Activated T-helper 1 cell treated with anti-CD3 and anti-CD28 coated beads, Interleukin-12 subunit alpha, Interleukin-12 subunit beta, Interleukin-2, Interleukin-4 antibody, amounts not matched to agents 30 ng/mL and 10 ng/mL and 1 ng/mL, durations not matched to agents 14 hours and 24 hours and 36 hours (primary cell): ENCODE measurements at regions not wholly inside any gene's neighbourhood (a gene's known extent, or its start where the extent isn't known, plus 50 kb on each side); places are given as distances from the start of the nearest gene placed in this dataset.
"Not testable (repeated sequence)": the region's sequence is repeated elsewhere in the genome, so short reads cannot be mapped to it uniquely, and the experiment has no call there.

Experiments
- DNase-seq: peaks from one replicate; pipeline ENCODE4 v3.0.0; 2021; ENCODE audit warnings: low spot score
- H3K27ac Mint-ChIP-seq: one replicate; pipeline ENCODE4 v1.8.0; 2021; ENCODE audit warnings: mild to moderate bottlenecking, mixed read lengths
- H3K27me3 Mint-ChIP-seq: one replicate; pipeline ENCODE4 v1.8.0; 2022; ENCODE audit warnings: mild to moderate bottlenecking, moderate library complexity, mixed read lengths; ENCODE audit not compliant: insufficient read depth
- H3K36me3 Mint-ChIP-seq: one replicate; pipeline ENCODE4 v1.8.0; 2021; ENCODE audit warnings: low read depth, mixed read lengths
- H3K4me1 Mint-ChIP-seq: one replicate; pipeline ENCODE4 v1.8.0; 2021; ENCODE audit warnings: low read depth, mixed read lengths
- H3K4me3 Mint-ChIP-seq: one replicate; pipeline ENCODE4 v1.8.0; 2021; ENCODE audit warnings: mild to moderate bottlenecking, moderate library complexity, mixed read lengths
- H3K9me3 Mint-ChIP-seq: one replicate; pipeline ENCODE4 v1.8.0; 2021; ENCODE audit warnings: mixed read lengths
- intact Hi-C: fragments of 100-400 bp; cut with micrococcal nuclease; formaldehyde crosslinking; loops from one replicate; pipeline ENCODE4 v1.15.1; 2024

GRCh38 chr4:183374950-183375555 lies 52.8 kb upstream of the CLDN24 start:
- H3K4me3 Mint-ChIP-seq: no peak overlapping the region
- peaks cover 26% of the 10 kb centered on the region for H3K9me3 Mint-ChIP-seq
- H3K27ac Mint-ChIP-seq: no peak overlapping the region
- H3K36me3 Mint-ChIP-seq: peaks cover 2% of the 10 kb centered on the region
- H3K27me3 Mint-ChIP-seq: peaks cover 2% of the 10 kb centered on the region
- intact Hi-C loops: no loop called here
- DNase-seq: no peak
- no peaks in the 10 kb centered on the region for H3K4me1 Mint-ChIP-seq

GRCh38 chr4:183376381-183376780 lies 54.2 kb upstream of the CLDN24 start:
- intact Hi-C loops: no loop called here
- H3K4me3 Mint-ChIP-seq: no peak overlapping the region
- H3K27ac Mint-ChIP-seq: no peak overlapping the region
- H3K27me3 Mint-ChIP-seq: peaks cover 1% of the 10 kb centered on the region
- DNase-seq: no peak
- H3K36me3 Mint-ChIP-seq: peaks cover 2% of the 10 kb centered on the region
- H3K9me3 Mint-ChIP-seq: peaks cover 26% of the 10 kb centered on the region
- no peaks in the 10 kb centered on the region for H3K4me1 Mint-ChIP-seq

DNA sequence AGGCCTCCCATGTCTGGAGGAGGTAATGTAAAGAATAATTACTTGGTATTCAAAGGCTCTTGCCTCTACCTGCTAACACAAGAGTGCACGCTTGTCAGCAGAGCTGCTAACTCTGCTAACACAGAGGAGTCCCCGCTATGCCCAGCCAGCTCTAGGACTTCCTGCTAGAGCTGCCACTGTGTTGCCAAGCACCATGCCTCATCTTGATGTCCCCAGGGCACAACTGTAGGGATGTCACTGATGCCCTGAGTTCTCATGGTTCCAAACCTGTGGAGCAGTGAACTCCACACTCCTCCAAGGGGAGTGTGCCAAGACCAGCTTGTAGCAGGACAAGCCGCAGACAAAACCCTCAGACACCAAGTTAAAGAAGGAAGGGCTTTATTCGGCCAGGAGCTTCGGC lies 55.3 kb upstream of the CLDN24 start:
- no peaks in the 10 kb centered on the region for H3K27me3 Mint-ChIP-seq
- peaks cover 2% of the 10 kb centered on the region for H3K36me3 Mint-ChIP-seq
- intact Hi-C loops: no loop called here
- no peak overlapping the region for H3K27ac Mint-ChIP-seq
- no peaks in the 10 kb centered on the region for H3K4me1 Mint-ChIP-seq
- DNase-seq: no peak
- H3K9me3 Mint-ChIP-seq: peaks cover 21% of the 10 kb centered on the region
- no peak overlapping the region for H3K4me3 Mint-ChIP-seq

- H3K27ac Mint-ChIP-seq, H3K36me3 Mint-ChIP-seq, H3K27me3 Mint-ChIP-seq, H3K4me3 Mint-ChIP-seq, DNase-seq, H3K4me1 Mint-ChIP-seq, intact Hi-C loops: not testable (repeated sequence)
- peaks cover 15% of the 10 kb centered on the region for H3K9me3 Mint-ChIP-seq
Observed at GRCh38 chr4:183378347-183378746, 56.1 kb upstream of the CLDN24 start.

GRCh38 chr4:183380901-183381300 lies 58.7 kb upstream of the CLDN24 start:
- intact Hi-C loops: no loop called here
- Mint-ChIP-seq H3K27me3 (no peaks in the 10 kb centered on the region), H3K9me3 (peaks cover 15% of the 10 kb centered on the region), H3K4me1 (no peaks in the 10 kb centered on the region), H3K4me3 (no peak overlapping the region), H3K27ac (no peak overlapping the region), H3K36me3 (peaks cover 2% of the 10 kb centered on the region)
- no peak for DNase-seq

DNA sequence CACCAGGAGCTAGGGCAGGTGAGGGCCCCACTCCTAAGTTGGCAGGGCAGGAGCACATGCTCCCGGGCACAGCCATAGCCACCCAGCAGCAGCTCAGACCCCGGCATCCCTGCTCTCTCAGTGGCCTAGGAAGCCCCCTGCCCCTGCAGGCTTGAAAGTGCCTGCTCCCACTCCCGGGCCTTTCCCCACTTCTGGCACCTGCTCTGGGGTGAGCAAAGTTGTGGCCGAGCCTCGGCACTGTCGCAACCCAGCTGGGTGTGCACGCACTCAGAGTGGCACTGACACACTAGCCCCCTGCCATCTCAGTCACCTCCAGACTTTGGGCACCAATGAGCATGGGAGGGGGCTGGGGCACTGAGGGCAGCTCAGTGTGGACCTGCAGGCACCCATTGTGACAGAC lies 60.8 kb upstream of the CDKN2AIP start:
- Mint-ChIP-seq H3K4me3 (no peak overlapping the region), H3K27ac (no peak overlapping the region), H3K27me3 (peaks cover 5% of the 10 kb centered on the region), H3K4me1 (no peaks in the 10 kb centered on the region), H3K36me3 (no peaks in the 10 kb centered on the region), H3K9me3 (peaks cover 3% of the 10 kb centered on the region)
- intact Hi-C loops: no loop called here
- DNase-seq: no peak

- DNase-seq: no peak
- no peak overlapping the region for H3K27ac Mint-ChIP-seq
- H3K36me3 Mint-ChIP-seq: no peaks in the 10 kb centered on the region
- H3K4me1 Mint-ChIP-seq: no peaks in the 10 kb centered on the region
- peaks cover 5% of the 10 kb centered on the region for H3K27me3 Mint-ChIP-seq
- intact Hi-C loops: no loop called here
- peaks cover 2% of the 10 kb centered on the region for H3K9me3 Mint-ChIP-seq
- H3K4me3 Mint-ChIP-seq: no peak overlapping the region
Observed at GRCh38 chr4:183384516-183384915, 59.9 kb upstream of the CDKN2AIP start.

- Mint-ChIP-seq H3K9me3 (no peaks in the 10 kb centered on the region), H3K4me3 (no peak overlapping the region), H3K27ac (no peak overlapping the region), H3K4me1 (no peaks in the 10 kb centered on the region), H3K27me3 (peaks cover 5% of the 10 kb centered on the region), H3K36me3 (no peaks in the 10 kb centered on the region)
- DNase-seq: no peak
- intact Hi-C loops: no loop called here
Observed at GRCh38 chr4:183384983-183385382, 59.5 kb upstream of the CDKN2AIP start.

DNA sequence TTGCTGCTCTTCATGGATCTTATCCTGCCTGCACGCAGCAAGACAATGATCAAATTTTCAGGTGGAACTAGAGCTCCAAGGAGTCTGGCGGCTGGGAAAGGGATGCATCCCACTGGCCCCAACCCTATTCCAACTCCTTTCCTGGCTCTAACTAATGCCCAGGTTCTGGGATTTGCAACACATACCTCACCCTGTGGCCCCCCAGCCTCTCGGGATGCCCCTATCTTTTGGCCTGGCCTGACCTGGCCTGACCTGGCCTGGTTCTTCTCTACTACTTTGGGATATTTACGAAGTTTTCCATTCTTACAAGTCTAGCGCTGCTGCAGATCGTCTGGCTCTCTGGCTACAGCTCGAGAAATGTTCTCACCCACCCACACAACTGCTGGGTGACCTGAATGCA lies 56.4 kb upstream of the CDKN2AIP start:
- intact Hi-C loops: no loop called here
- no peak overlapping the region for H3K27ac Mint-ChIP-seq
- no peaks in the 10 kb centered on the region for H3K36me3 Mint-ChIP-seq
- H3K4me3 Mint-ChIP-seq: no peak overlapping the region
- H3K27me3 Mint-ChIP-seq: peaks cover 8% of the 10 kb centered on the region
- H3K4me1 Mint-ChIP-seq: no peaks in the 10 kb centered on the region
- no peaks in the 10 kb centered on the region for H3K9me3 Mint-ChIP-seq
- DNase-seq: no peak

- Mint-ChIP-seq H3K27me3 (peaks cover 13% of the 10 kb centered on the region), H3K36me3 (no peaks in the 10 kb centered on the region), H3K4me1 (no peaks in the 10 kb centered on the region), H3K9me3 (no peaks in the 10 kb centered on the region), H3K27ac (no peak overlapping the region), H3K4me3 (no peak overlapping the region)
- DNase-seq: no peak
- intact Hi-C loops: no loop called here
Observed at GRCh38 chr4:183388777-183389176, 55.7 kb upstream of the CDKN2AIP start.

GRCh38 chr4:183390374-183390773 lies 54.1 kb upstream of the CDKN2AIP start:
- Mint-ChIP-seq H3K36me3 (no peaks in the 10 kb centered on the region), H3K27me3 (peaks cover 18% of the 10 kb centered on the region), H3K9me3 (no peaks in the 10 kb centered on the region), H3K4me1 (no peaks in the 10 kb centered on the region), H3K4me3 (no peak overlapping the region), H3K27ac (no peak overlapping the region)
- intact Hi-C loops: loop anchor here (10.0 kb wide), 1 partner anchor 206 kb away; no protein-coding TSS in a partner anchor
- no peak for DNase-seq

GRCh38 chr4:183391204-183391603 lies 53.2 kb upstream of the CDKN2AIP start:
- H3K4me1 Mint-ChIP-seq: peaks cover under 1% of the 10 kb centered on the region
- intact Hi-C loops: loop anchor here (10.0 kb wide), 1 partner anchor 206 kb away; no protein-coding TSS in a partner anchor
- DNase-seq: no peak
- no peak overlapping the region for H3K27ac Mint-ChIP-seq
- H3K36me3 Mint-ChIP-seq: no peaks in the 10 kb centered on the region
- H3K27me3 Mint-ChIP-seq: peaks cover 18% of the 10 kb centered on the region
- no peak overlapping the region for H3K4me3 Mint-ChIP-seq
- no peaks in the 10 kb centered on the region for H3K9me3 Mint-ChIP-seq

DNA sequence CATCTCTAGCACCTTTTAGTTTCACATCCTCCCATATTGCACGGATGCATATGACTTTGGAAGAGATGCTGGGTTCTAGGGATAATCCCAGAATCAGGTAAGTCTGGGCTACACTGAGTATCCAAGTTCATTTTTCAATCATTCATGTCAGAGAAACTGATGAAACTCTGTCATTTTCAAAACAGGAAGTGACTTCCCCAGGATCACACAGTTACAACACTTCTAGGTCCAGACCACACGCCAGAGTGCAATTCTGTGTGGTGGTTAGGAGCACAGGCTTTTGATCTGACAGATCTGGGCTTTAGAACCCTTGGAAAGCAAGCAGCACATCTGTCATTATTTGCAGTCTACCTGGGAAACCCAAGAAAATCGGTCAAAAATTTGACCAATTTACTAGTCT lies 52.1 kb upstream of the CDKN2AIP start:
- H3K4me1 Mint-ChIP-seq: peaks cover 10% of the 10 kb centered on the region
- H3K27me3 Mint-ChIP-seq: peaks cover 27% of the 10 kb centered on the region
- no peaks in the 10 kb centered on the region for H3K9me3 Mint-ChIP-seq
- H3K36me3 Mint-ChIP-seq: no peaks in the 10 kb centered on the region
- intact Hi-C loops: loop anchor here (10.0 kb wide), 1 partner anchor 208 kb away; no protein-coding TSS in a partner anchor
- H3K4me3 Mint-ChIP-seq: no peak overlapping the region
- H3K27ac Mint-ChIP-seq: no peak overlapping the region
- no peak for DNase-seq

GRCh38 chr4:183393446-183393845 lies 51.0 kb upstream of the CDKN2AIP start:
- intact Hi-C loops: loop anchor here (10.0 kb wide), 1 partner anchor 209 kb away; no protein-coding TSS in a partner anchor
- H3K4me1 Mint-ChIP-seq: peaks cover 11% of the 10 kb centered on the region
- DNase-seq: no peak
- no peaks in the 10 kb centered on the region for H3K9me3 Mint-ChIP-seq
- peaks cover under 1% of the 10 kb centered on the region for H3K36me3 Mint-ChIP-seq
- H3K4me3 Mint-ChIP-seq: no peak overlapping the region
- peaks cover 24% of the 10 kb centered on the region for H3K27me3 Mint-ChIP-seq
- H3K27ac Mint-ChIP-seq: no peak overlapping the region
